K562 (cell line): ENCODE measurements at regions not wholly inside any gene's neighbourhood (a gene's known extent, or its start where the extent isn't known, plus 50 kb on each side); places are given as distances from the start of the nearest gene placed in this dataset.

ENCODE experiments used
- FOXP1 ChIP-seq: sonication (generic); formaldehyde crosslinking; IDR thresholded peaks from 2 replicates; pipeline ENCODE4 v1.8.0; 2022; ENCODE audit warnings: mild to moderate bottlenecking, missing genetic modification reagents
- JUNB ChIP-seq: fragments of 450-650 bp; formaldehyde crosslinking; conservative IDR thresholded peaks from 2 replicates; pipeline ENCODE4 v1.4.0; 2020; ENCODE audit warnings: mild to moderate bottlenecking
- KLF13 ChIP-seq: fragments of 450-650 bp; IDR thresholded peaks from 2 replicates; pipeline ENCODE4 v1.6.1; 2016; ENCODE audit warnings: missing genetic modification characterization, low read depth, mild to moderate bottlenecking, missing compliant biosample characterization, moderate library complexity, borderline replicate concordance
- L3MBTL2 ChIP-seq: fragments of 450-650 bp; IDR thresholded peaks from 2 replicates; pipeline ENCODE4 v1.6.1; 2016; ENCODE audit warnings: mild to moderate bottlenecking, moderate library complexity
- POLR2A ChIP-seq: fragments of 450-650 bp; conservative IDR thresholded peaks from 2 replicates; pipeline ENCODE4 v1.6.1; 2016
- ZNF507 ChIP-seq: conservative IDR thresholded peaks from 2 replicates; pipeline ENCODE4 v1.6.1; 2017; ENCODE audit warnings: missing genetic modification characterization, missing compliant biosample characterization
- ZNF589 ChIP-seq: fragments of 200-800 bp; sonication (Bioruptor generic); IDR thresholded peaks from 2 replicates; pipeline ENCODE4 v1.6.1; 2016; ENCODE audit warnings: low read depth, missing genetic modification characterization, missing compliant biosample characterization
- TF ChIP-seq, protein P1 (sequence below): sonication (generic); formaldehyde crosslinking; IDR thresholded peaks from 2 replicates; pipeline ENCODE4 v1.8.1; 2023; ENCODE audit warnings: mild to moderate bottlenecking, missing genetic modification reagents
- TF ChIP-seq, protein P2 (sequence below), 2 experiments: fragments of 450-650 bp in 1 of 2; IDR thresholded peaks; 2 replicates each; pipeline ENCODE4 v1.6.1; 2011 to 2017; ENCODE audit warnings: low read depth in 2 of 2, antibody characterized with exemption in 1 of 2, borderline replicate concordance in 1 of 2, low read length in 1 of 2, mild to moderate bottlenecking in 1 of 2, mixed read lengths in 1 of 2; ENCODE audit not compliant: control insufficient read depth in 1 of 2
- TF ChIP-seq, protein P3 (sequence below), 3 experiments: IDR thresholded peaks in 2 of 3; conservative IDR thresholded peaks in 1 of 3; 2 replicates each; pipeline ENCODE4 v1.5.1; 2011 to 2012; ENCODE audit warnings: low read length in 3 of 3, mild to moderate bottlenecking in 3 of 3, control low read depth in 2 of 3, improper control_type of control experiment in 1 of 3, inconsistent platforms in 1 of 3, low read depth in 1 of 3, mixed read lengths in 1 of 3, moderate library complexity in 1 of 3; ENCODE audit not compliant: insufficient read depth in 2 of 3
- TF ChIP-seq, protein P4 (sequence below): sonication (generic); formaldehyde crosslinking; IDR thresholded peaks from 2 replicates; pipeline ENCODE4 v1.4.0; 2020; ENCODE audit warnings: mild to moderate bottlenecking, missing genetic modification reagents

DNA sequence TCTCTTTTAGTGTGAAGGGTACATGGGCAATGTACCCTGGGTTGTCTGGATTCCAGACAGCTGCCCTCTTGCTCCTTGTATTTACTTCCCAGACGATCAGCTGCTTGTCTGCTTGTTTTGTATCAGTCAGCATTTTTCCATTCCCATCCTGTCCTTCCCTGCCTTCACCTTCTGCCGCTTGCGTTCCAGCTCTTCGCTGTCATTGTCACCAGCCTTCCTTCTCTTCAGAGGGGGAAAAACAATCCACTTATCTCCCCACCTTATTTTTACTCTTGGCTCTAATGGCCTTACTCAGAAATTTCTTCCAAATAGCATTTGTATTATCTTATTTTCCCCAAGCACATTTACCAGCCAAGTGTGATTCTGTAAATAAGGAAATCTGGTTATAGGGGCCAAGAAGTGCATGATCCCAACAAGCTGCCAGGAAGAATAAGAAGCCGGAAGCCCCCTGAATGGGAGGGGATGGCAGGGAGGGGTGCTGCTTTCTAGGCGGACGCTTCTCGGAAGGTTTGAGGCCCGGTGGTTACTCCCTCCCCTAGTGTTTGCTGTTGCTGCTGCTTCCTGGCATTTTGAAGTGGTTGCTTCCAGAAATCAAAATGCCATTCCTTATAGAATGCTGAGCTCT lies 497.6 kb downstream of the NTRK3 start:
- TF ChIP-seq, protein P1, sequence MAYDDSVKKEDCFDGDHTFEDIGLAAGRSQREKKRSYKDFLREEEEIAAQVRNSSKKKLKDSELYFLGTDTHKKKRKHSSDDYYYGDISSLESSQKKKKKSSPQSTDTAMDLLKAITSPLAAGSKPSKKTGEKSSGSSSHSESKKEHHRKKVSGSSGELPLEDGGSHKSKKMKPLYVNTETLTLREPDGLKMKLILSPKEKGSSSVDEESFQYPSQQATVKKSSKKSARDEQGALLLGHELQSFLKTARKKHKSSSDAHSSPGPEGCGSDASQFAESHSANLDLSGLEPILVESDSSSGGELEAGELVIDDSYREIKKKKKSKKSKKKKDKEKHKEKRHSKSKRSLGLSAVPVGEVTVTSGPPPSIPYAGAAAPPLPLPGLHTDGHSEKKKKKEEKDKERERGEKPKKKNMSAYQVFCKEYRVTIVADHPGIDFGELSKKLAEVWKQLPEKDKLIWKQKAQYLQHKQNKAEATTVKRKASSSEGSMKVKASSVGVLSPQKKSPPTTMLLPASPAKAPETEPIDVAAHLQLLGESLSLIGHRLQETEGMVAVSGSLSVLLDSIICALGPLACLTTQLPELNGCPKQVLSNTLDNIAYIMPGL (CRISPR knock-in tag), result no peak
- TF ChIP-seq, protein P2, sequence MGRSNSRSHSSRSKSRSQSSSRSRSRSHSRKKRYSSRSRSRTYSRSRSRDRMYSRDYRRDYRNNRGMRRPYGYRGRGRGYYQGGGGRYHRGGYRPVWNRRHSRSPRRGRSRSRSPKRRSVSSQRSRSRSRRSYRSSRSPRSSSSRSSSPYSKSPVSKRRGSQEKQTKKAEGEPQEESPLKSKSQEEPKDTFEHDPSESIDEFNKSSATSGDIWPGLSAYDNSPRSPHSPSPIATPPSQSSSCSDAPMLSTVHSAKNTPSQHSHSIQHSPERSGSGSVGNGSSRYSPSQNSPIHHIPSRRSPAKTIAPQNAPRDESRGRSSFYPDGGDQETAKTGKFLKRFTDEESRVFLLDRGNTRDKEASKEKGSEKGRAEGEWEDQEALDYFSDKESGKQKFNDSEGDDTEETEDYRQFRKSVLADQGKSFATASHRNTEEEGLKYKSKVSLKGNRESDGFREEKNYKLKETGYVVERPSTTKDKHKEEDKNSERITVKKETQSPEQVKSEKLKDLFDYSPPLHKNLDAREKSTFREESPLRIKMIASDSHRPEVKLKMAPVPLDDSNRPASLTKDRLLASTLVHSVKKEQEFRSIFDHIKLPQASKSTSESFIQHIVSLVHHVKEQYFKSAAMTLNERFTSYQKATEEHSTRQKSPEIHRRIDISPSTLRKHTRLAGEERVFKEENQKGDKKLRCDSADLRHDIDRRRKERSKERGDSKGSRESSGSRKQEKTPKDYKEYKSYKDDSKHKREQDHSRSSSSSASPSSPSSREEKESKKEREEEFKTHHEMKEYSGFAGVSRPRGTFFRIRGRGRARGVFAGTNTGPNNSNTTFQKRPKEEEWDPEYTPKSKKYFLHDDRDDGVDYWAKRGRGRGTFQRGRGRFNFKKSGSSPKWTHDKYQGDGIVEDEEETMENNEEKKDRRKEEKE (IDR thresholded peaks at IDR 0.05; ENCODE audit: borderline replicate concordance in 1 of 2, control insufficient read depth in 1 of 2, low read depth in 2 of 2, low read length in 1 of 2), result no peak
- TF ChIP-seq L3MBTL2 (no peak), ZNF507 (no peak), KLF13 (tag) (no peak), POLR2A (no peak), ZNF589 (CRISPR knock-in tag) (no peak), JUNB (CRISPR knock-in tag) (no peak), FOXP1 (CRISPR knock-in tag) (no peak)
- TF ChIP-seq, protein P3, sequence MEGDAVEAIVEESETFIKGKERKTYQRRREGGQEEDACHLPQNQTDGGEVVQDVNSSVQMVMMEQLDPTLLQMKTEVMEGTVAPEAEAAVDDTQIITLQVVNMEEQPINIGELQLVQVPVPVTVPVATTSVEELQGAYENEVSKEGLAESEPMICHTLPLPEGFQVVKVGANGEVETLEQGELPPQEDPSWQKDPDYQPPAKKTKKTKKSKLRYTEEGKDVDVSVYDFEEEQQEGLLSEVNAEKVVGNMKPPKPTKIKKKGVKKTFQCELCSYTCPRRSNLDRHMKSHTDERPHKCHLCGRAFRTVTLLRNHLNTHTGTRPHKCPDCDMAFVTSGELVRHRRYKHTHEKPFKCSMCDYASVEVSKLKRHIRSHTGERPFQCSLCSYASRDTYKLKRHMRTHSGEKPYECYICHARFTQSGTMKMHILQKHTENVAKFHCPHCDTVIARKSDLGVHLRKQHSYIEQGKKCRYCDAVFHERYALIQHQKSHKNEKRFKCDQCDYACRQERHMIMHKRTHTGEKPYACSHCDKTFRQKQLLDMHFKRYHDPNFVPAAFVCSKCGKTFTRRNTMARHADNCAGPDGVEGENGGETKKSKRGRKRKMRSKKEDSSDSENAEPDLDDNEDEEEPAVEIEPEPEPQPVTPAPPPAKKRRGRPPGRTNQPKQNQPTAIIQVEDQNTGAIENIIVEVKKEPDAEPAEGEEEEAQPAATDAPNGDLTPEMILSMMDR (IDR thresholded peaks at IDR 0.05 in 2 of 3, conservative IDR thresholded peaks at IDR 0.05 in 1 of 3; ENCODE audit: insufficient read depth in 2 of 3, low read depth in 1 of 3, low read length in 3 of 3), result no peak
- TF ChIP-seq, protein P4, sequence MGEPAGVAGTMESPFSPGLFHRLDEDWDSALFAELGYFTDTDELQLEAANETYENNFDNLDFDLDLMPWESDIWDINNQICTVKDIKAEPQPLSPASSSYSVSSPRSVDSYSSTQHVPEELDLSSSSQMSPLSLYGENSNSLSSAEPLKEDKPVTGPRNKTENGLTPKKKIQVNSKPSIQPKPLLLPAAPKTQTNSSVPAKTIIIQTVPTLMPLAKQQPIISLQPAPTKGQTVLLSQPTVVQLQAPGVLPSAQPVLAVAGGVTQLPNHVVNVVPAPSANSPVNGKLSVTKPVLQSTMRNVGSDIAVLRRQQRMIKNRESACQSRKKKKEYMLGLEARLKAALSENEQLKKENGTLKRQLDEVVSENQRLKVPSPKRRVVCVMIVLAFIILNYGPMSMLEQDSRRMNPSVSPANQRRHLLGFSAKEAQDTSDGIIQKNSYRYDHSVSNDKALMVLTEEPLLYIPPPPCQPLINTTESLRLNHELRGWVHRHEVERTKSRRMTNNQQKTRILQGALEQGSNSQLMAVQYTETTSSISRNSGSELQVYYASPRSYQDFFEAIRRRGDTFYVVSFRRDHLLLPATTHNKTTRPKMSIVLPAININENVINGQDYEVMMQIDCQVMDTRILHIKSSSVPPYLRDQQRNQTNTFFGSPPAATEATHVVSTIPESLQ, result no peak
